GM19099 (cell line): ENCODE measurements at regions not wholly inside any gene's neighbourhood (a gene's known extent, or its start where the extent isn't known, plus 50 kb on each side); places are given as distances from the start of the nearest gene placed in this dataset.

Experiments used
- POLR2A ChIP-seq: IDR thresholded peaks from 3 replicates; pipeline ENCODE4 v1.6.1; 2011; ENCODE audit warnings: low read depth; ENCODE audit not compliant: insufficient read length; ENCODE audit errors: extremely low read depth

GRCh38 chr10:31601136-31601535 lies 282.1 kb downstream of the ZEB1 start:
- no peak for TF ChIP-seq POLR2A

GRCh38 chr10:31599626-31600504 lies 280.8 kb downstream of the ZEB1 start:
- TF ChIP-seq POLR2A, result no peak

- no peak for TF ChIP-seq POLR2A
These were observed 277.7 kb downstream of the ZEB1 start for GRCh38 chr10:31596765-31597164.

- TF ChIP-seq POLR2A, result no peak
These were observed 277.0 kb downstream of the ZEB1 start for GRCh38 chr10:31595992-31596391.

- TF ChIP-seq POLR2A, result no peak
These were observed 275.4 kb downstream of the ZEB1 start for GRCh38 chr10:31594347-31594873.

- TF ChIP-seq POLR2A, result no peak
These were observed 274.1 kb downstream of the ZEB1 start for GRCh38 chr10:31593124-31593523.

GRCh38 chr10:31591569-31591968 lies 272.6 kb downstream of the ZEB1 start:
- no peak for TF ChIP-seq POLR2A

- no peak for TF ChIP-seq POLR2A
These were observed 271.2 kb downstream of the ZEB1 start for GRCh38 chr10:31590023-31590800.

GRCh38 chr10:31587691-31588090 lies 268.7 kb downstream of the ZEB1 start:
- TF ChIP-seq POLR2A, result no peak

- TF ChIP-seq POLR2A, result no peak
These were observed 268.0 kb downstream of the ZEB1 start for GRCh38 chr10:31586723-31587638.

GRCh38 chr10:31584876-31585275 lies 265.9 kb downstream of the ZEB1 start:
- no peak for TF ChIP-seq POLR2A

- TF ChIP-seq POLR2A, result no peak
These were observed 265.1 kb downstream of the ZEB1 start for GRCh38 chr10:31584098-31584631.

- no peak for TF ChIP-seq POLR2A
These were observed 264.3 kb downstream of the ZEB1 start for GRCh38 chr10:31583293-31583692.

- no peak for TF ChIP-seq POLR2A
These were observed 263.5 kb downstream of the ZEB1 start for GRCh38 chr10:31582365-31583052.
